CD4-positive, alpha-beta T cell treated with Interleukin-1 beta for 1 hour (primary cell): ENCODE measurements at regions not wholly inside any gene's neighbourhood (a gene's known extent, or its start where the extent isn't known, plus 50 kb on each side); places are given as distances from the start of the nearest gene placed in this dataset.
"Not testable (repeated sequence)": the region's sequence is repeated elsewhere in the genome, so short reads cannot be mapped to it uniquely, and the experiment has no call there.

Experiments used
- DNase-seq, 2 donors: peaks; one replicate each; pipeline ENCODE4 v3.0.0-alpha.2; 2020 to 2022

- peak; percentile 70 to 71 for DNase-seq
Measured at GRCh38 chr22:25462474-25463346, 101.8 kb upstream of the GRK3 start.

DNA sequence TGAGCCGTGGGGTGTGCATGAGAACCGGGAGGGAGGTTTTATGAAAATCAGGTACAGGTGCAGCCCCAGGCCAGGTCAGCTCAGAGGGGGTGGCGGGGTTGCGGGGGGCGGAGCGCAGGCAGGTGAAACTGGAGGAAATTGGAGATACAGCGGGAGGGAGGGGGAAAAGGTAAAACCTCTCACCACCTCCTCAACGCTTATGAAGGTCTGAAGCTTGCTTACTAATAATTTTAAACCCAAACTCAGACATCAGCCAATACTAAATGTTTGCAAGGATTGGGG lies 101.2 kb upstream of the GRK3 start:
- not testable (repeated sequence) for DNase-seq

- not testable (repeated sequence) for DNase-seq
Measured at GRCh38 chr22:25464326-25464725, 100.1 kb upstream of the GRK3 start.

- no peak for DNase-seq
Measured at GRCh38 chr22:25465949-25466348, 98.5 kb upstream of the GRK3 start.

- no peak for DNase-seq
Measured at GRCh38 chr22:25472382-25472781, 92.1 kb upstream of the GRK3 start.

DNA sequence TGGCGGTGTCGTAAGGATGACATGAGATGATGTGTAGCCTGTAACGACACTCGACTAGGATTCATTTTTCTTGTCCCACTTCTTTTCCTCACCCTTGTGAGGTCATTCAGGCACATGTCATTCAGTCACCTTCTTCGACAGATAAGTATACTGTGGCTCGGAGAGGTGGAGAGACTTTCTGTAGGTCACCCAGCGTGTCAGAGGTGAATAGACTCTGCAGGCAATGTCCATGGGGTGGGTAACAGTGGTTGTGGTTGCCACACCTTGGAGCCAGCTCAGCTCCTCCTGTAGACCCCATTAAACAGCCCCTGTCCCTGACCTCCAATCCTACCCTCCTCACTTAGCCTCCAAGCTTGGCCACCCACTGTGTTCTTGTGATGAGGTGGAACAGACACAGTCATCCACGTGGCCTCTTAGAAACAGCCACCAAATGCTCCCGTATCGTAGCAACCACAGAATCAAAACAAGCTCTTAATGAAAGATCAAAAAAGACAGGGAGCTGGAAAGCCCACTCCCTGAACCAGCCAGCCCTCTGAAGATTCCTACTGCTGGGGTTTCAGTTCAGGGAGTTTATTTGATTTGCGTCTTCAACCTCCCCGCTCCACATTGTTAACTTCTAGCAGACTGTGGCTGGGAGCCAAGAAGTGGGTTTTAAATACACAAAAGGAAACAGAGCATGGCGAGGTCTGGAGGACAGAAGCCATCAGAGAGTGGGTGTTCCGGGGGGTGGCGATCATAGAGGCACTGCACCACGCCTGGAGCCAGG lies 89.0 kb upstream of the GRK3 start:
- no peak for DNase-seq

DNA sequence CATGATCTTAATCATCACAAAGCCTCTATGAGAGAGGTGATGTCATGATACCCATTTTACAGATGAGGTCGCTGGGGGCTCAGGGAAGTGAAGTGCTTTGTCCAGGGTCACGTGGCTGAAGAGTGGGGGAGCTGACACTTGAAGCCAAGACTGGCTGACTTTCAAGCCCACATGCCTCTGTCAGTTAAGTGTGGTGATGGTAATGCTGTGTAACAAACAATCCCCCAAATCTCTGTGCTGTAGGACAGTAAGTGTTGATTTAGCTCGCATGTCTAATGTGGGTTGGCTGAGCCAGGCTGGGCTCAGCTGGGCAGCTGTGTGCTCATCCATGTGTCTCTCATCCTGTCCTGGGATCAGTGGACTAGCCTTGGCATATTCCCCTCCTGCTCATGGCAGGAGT lies 87.1 kb upstream of the GRK3 start:
- no peak for DNase-seq

- DNase-seq = no peak
Measured at GRCh38 chr22:25478111-25478510, 86.4 kb upstream of the GRK3 start.

GRCh38 chr22:25478528-25478927 lies 85.9 kb upstream of the GRK3 start:
- no peak for DNase-seq

DNA sequence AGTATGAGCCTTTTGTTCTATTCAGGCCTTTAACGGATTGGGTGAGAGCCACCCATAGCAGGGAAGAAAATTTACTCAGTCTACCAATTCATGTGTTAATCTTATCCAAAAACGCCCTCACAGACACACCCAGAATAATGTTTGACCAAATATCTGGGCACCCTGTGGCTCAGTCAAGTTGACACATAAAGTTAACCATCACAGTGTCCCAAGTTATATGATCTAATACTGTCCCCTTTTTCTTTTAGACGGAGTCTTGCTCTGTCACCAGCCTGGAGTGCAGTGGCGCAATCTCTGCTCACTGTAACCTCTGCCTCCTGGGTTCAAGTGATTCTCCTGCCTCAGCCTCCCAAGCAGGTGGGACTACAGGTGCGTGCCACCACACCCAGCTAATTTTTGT lies 83.6 kb upstream of the GRK3 start:
- not testable (repeated sequence) for DNase-seq

DNA sequence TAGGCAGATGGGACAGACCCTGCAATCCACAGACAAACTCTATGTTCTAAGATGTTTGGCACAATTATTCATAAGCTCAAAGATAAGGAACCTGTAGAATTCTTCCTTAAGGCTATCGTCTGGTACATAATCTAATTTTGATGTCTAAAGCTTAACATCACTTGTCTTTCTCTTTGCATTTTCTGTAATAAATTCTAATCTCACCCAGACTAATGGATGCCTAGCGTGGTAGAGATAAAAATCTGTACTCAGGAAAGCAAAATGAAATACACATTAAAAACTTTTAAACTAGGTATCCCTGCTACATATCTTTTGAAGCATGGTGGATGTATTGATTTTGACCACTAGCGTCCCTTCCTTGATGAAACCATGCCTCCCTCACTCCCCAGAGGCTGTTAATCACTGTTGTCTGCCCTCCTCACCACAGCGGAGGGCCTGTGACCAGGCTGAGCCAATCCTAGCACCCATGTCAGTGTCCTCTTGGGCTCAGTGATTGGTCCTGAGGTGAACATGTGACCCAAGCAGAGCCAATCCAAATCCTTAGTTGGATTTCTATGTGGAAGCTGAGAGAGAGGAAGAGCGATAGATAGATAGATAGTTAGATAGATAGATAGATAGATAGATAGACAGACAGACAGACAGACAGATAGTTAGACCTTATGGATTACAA lies 82.2 kb upstream of the GRK3 start:
- DNase-seq = no peak

DNA sequence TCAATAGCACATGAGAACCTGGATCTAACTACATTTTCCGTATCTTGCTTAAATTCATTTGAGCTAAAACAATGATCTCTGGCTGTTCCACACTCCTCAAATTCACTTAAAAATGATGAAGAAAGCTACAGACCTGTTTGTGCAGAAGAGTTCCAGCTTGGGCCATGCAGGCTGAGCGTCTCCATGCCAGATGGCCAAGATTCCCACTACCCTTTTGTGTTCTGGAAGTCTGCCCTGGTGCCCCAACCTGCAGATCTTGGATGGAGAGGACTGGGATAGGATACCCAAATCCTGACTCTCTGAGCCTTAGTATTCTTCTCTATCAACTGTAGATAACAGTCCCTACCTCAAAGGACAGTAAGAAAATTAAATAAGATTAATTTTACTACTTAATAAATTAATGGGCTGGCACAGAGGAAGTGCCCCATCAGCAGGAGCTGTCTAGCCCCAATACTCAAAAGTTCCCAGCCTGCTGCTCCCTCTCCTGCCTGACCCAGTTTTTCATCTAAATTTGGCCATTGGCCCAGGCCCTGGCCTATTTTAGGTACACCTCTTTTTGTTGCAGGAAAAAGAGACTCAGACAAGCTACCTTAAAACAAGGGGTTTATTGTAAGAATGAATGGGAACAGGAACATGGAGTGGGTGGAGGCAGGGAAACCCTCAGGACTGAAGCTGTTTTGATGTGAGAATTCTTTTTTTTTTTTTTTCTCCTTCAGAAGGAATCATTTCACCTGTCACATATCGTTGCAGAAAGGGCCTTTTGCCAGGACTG lies 81.4 kb upstream of the GRK3 start:
- DNase-seq = no peak

- no peak for DNase-seq
Measured at GRCh38 chr22:25483931-25484330, 80.5 kb upstream of the GRK3 start.

GRCh38 chr22:25484521-25485315 lies 79.8 kb upstream of the GRK3 start:
- DNase-seq = no peak

GRCh38 chr22:25485626-25486545 lies 78.6 kb upstream of the GRK3 start:
- DNase-seq = no peak

DNA sequence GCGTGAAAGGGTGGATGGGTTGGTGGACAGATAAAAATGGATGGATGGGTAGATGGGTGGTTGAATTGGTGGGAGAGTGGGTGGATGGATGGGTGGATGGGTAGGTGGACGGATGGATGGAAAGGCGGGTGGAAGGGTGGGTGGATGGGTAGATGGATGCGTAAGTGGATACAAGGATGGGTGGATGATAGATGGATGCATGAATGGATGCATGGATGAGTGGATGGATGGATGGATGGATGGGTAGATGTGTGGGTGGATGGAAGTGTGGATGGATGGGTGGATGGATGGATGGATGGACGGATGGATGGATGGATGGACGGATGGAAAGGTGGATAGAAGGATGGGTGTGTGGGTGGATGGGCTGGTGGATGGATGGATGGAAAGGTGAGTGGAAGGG lies 77.0 kb upstream of the GRK3 start:
- DNase-seq = no peak

DNA sequence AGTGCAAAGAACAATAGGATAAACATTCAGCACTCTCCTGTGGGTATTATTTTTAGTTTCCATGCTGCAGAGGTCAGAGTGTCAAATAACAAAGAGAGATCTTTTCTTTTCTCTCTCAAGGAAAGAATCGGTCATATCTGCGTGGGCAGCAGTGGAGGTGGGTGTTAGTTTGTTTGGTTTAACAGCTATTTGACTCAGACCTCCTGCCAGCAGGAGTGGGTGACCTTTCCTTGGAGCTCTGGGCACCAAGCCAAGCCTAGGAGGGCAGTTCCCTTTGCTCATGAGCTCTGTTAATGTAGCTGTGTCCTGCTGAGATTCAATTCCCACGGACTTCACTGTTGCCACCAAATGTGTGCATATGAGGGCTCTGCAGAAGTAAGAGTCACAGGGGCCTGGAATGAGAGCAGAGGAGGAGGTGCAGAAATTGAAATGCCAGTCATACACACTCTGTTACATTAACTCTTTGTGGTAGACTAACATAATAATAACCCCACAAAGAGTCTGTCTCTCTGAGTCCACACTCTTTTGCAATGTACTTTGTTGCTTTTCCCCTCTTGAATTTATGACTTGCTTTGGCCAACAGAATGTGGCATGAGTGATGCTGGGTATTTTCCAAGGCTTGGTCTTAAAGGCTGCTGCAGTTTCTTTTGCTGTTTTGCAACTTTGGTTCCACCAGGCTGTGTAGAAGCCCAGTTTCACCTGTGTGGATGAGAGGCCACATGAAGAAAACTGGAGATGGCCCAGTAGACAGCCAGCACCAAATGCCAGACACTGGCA lies 76.0 kb upstream of the GRK3 start:
- DNase-seq = no peak

GRCh38 chr22:25489947-25490346 lies 74.5 kb upstream of the GRK3 start:
- DNase-seq = no peak

DNA sequence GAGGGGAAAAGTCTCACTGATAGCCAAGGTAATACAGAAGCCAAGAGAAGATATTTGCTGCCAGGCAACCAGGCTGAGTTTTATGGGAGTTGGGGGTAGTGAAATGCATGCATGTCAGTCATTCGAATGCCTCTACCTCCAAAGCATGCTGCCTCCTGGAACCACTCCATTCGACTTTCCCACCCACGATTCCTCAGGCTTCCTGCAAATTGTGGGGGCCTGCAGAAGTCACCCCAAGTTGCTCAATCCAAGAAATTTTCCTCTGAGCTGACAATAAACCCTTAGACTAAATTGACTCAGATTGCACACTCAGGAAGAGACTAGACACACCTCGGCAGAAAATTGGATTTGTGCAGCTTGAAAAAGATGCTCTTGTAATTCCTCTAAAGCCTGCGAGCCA lies 73.6 kb upstream of the GRK3 start:
- DNase-seq = no peak

DNA sequence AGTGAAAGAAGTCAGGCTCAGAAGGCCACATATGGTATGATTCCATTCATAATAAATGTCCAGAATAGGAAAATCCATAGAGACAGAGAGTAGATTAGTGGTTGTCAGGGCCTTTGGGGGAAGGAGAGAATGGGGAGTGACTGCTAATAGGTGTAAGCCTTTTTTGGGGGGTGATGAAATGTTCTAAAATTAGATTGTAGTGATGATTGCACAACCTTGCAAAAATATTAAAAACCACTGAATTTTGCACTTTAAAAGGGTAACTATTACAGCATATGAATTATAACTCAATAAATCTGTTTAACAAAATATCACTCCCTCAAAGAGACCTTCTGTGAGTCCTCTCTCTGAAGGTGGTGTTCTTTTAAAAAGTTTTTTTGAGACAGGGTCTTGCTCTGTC lies 72.3 kb upstream of the GRK3 start:
- no peak for DNase-seq
